Omental fat pad (tissue), 3 donors: ENCODE measurements at regions not wholly inside any gene's neighbourhood (a gene's known extent, or its start where the extent isn't known, plus 50 kb on each side); places are given as distances from the start of the nearest gene placed in this dataset.

ENCODE experiments used
- ATAC-seq: fragments of 150-250 bp; one replicate; pipeline ENCODE4 v1.9.1; 2016; ENCODE audit warnings: mild to moderate bottlenecking, moderate library complexity; ENCODE audit not compliant: low FRiP score
- DNase-seq: peaks from one replicate; pipeline ENCODE4 v3.0.0-alpha.2; 2019; ENCODE audit warnings: low spot score
- CTCF ChIP-seq, 3 donors: fragments of 450-650 bp; IDR thresholded peaks; one replicate each; pipeline ENCODE4 v1.5.1; 2016 to 2017; ENCODE audit warnings: antibody characterized with exemption in 3 of 3, mild to moderate bottlenecking in 3 of 3, moderate library complexity in 2 of 3

- no peak for TF ChIP-seq CTCF (IDR thresholded peaks at IDR 0.05)
- DNase-seq = no peak
- ATAC-seq = no peak
These were observed 93.8 kb downstream of the TMEM30B start for GRCh38 chr14:61187196-61187905.

GRCh38 chr14:61186341-61187195 lies 94.6 kb downstream of the TMEM30B start:
- ATAC-seq = no peak
- TF ChIP-seq CTCF (IDR thresholded peaks at IDR 0.05) = no peak
- DNase-seq = no peak

- no peak for TF ChIP-seq CTCF (IDR thresholded peaks at IDR 0.05)
- ATAC-seq = no peak
These were observed 95.6 kb downstream of the TMEM30B start for GRCh38 chr14:61185534-61185933.

GRCh38 chr14:61184112-61184511 lies 97.0 kb downstream of the TMEM30B start:
- TF ChIP-seq CTCF (IDR thresholded peaks at IDR 0.05) = no peak
- ATAC-seq (no peak), DNase-seq (no peak)

More at GRCh38 chr14:61185534-61185933, 95.6 kb downstream of the TMEM30B start:
- no peak for DNase-seq

GRCh38 chr14:61183196-61183885 lies 97.8 kb downstream of the TMEM30B start:
- ATAC-seq (no peak), DNase-seq (no peak)
- no peak for TF ChIP-seq CTCF (IDR thresholded peaks at IDR 0.05)

- no peak for TF ChIP-seq CTCF (IDR thresholded peaks at IDR 0.05)
- ATAC-seq (no peak), DNase-seq (no peak)
These were observed 101.2 kb downstream of the TMEM30B start for GRCh38 chr14:61179796-61180398.
